CD4-positive, alpha-beta T cell (primary cell): ENCODE measurements at regions not wholly inside any gene's neighbourhood (a gene's known extent, or its start where the extent isn't known, plus 50 kb on each side); places are given as distances from the start of the nearest gene placed in this dataset.

Experiments used
- ATAC-seq: fragments of 200-7000 bp; cut with Tn5 transposase; one replicate; pipeline ENCODE4 v1.10.0; 2022; ENCODE audit warnings: mild to moderate bottlenecking; ENCODE audit not compliant: poor library complexity
- CTCF ChIA-PET: fragments of 350-600 bp; sonication (Branson Sonifier 250); formaldehyde crosslinking; loops from one replicate; lab custom pipeline; 2021; ENCODE audit warnings: antibody characterized with exemption, inconsistent platforms; lab: Charles Lee
- POLR2A ChIA-PET: fragments of 350-600 bp; sonication (Branson Sonifier 250); formaldehyde crosslinking; loops from one replicate; lab custom pipeline; 2021; ENCODE audit warnings: antibody characterized with exemption, inconsistent platforms; lab: Charles Lee
- DNase-seq, 14 experiments: peaks; one replicate each; pipeline ENCODE4 v3.0.0-alpha.2; 2013 to 2020; ENCODE audit warnings: mixed read lengths in 2 of 14
- H3K27ac ChIP-seq, 2 donors: one replicate each; pipeline versions ENCODE4 v1.5.1 to v1.7.0; 2013; ENCODE audit warnings: low read length in 2 of 2, low read depth in 1 of 2, mild to moderate bottlenecking in 1 of 2
- H3K27me3 ChIP-seq, 2 experiments: 1 replicate in 1 of 2; 2 replicates in 1 of 2; pipeline versions ENCODE4 v1.6.1 to v1.7.0; 2013; ENCODE audit warnings: low read length in 2 of 2, control low read depth in 1 of 2, mild to moderate bottlenecking in 1 of 2, moderate library complexity in 1 of 2; ENCODE audit not compliant: insufficient read depth in 2 of 2, control insufficient read depth in 1 of 2
- H3K36me3 ChIP-seq: one replicate; pipeline ENCODE4 v1.6.1; 2013; ENCODE audit warnings: low read length, control low read depth; ENCODE audit not compliant: insufficient read depth
- H3K4me1 ChIP-seq: one replicate; pipeline ENCODE4 v1.6.1; 2013; ENCODE audit warnings: low read length, control low read depth; ENCODE audit not compliant: insufficient read depth
- H3K4me3 ChIP-seq: one replicate; pipeline ENCODE4 v1.5.1; 2013; ENCODE audit warnings: mild to moderate bottlenecking, low read length, moderate library complexity
- H3K9me3 ChIP-seq, 2 experiments: 1 replicate in 1 of 2; 2 replicates in 1 of 2; pipeline versions ENCODE4 v1.6.1 to v1.7.0; 2013; ENCODE audit warnings: low read length in 2 of 2, mild to moderate bottlenecking in 2 of 2, control low read depth in 1 of 2, moderate library complexity in 1 of 2; ENCODE audit not compliant: control insufficient read depth in 1 of 2, insufficient read depth in 1 of 2
- H3K27ac Mint-ChIP-seq: one replicate; pipeline ENCODE4 v1.8.0; 2020; ENCODE audit warnings: mixed read lengths
- H3K27me3 Mint-ChIP-seq: one replicate; pipeline ENCODE4 v1.8.0; 2021; ENCODE audit warnings: mixed read lengths
- H3K36me3 Mint-ChIP-seq: one replicate; pipeline ENCODE4 v1.8.0; 2021; ENCODE audit warnings: low read depth, mixed read lengths
- H3K4me1 Mint-ChIP-seq: one replicate; pipeline ENCODE4 v1.8.0; 2021; ENCODE audit warnings: low read depth, mixed read lengths
- H3K4me3 Mint-ChIP-seq: one replicate; pipeline ENCODE4 v1.8.0; 2020; ENCODE audit warnings: mild to moderate bottlenecking, mixed read lengths
- H3K9me3 Mint-ChIP-seq: one replicate; pipeline ENCODE4 v1.8.0; 2020; ENCODE audit warnings: mixed read lengths
- CTCF ChIP-seq: fragments of 200-600 bp; IDR thresholded peaks from one replicate; pipeline ENCODE4 v1.8.0; 2022; ENCODE audit warnings: antibody characterized with exemption, mild to moderate bottlenecking
- intact Hi-C, 2 experiments: fragments of 100-400 bp; cut with DNase I in 1 of 2; cut with micrococcal nuclease in 1 of 2; formaldehyde crosslinking; loops; one replicate each; pipeline versions ENCODE4 v1.15.1 to v1.9.0; 2023 to 2025; cut with DNase I, micrococcal nuclease

GRCh38 chr22:22408269-22408668 is 100.3 kb downstream of the ZNF280B start:
- POLR2A ChIA-PET: no interaction called here
- no peaks in the 10 kb centered on the region for H3K9me3 Mint-ChIP-seq
- H3K27ac ChIP-seq: no peak overlapping the region
- no peak overlapping the region for H3K4me3 ChIP-seq
- H3K9me3 ChIP-seq: no peaks in the 10 kb centered on the region
- no peaks in the 10 kb centered on the region for H3K36me3 Mint-ChIP-seq
- no peaks in the 10 kb centered on the region for H3K4me1 ChIP-seq
- no peaks in the 10 kb centered on the region for H3K4me1 Mint-ChIP-seq
- no peak for ATAC-seq
- DNase-seq: no peak
- no peaks in the 10 kb centered on the region for H3K36me3 ChIP-seq
- H3K27ac Mint-ChIP-seq: no peak overlapping the region
- intact Hi-C loops: no loop called here
- peaks cover 5 to 7% of the 10 kb centered on the region in 2 experiments for H3K27me3 ChIP-seq
- H3K27me3 Mint-ChIP-seq: peaks cover 42% of the 10 kb centered on the region
- CTCF ChIA-PET: no interaction called here
- no peak for TF ChIP-seq CTCF
- no peak overlapping the region for H3K4me3 Mint-ChIP-seq

DNA sequence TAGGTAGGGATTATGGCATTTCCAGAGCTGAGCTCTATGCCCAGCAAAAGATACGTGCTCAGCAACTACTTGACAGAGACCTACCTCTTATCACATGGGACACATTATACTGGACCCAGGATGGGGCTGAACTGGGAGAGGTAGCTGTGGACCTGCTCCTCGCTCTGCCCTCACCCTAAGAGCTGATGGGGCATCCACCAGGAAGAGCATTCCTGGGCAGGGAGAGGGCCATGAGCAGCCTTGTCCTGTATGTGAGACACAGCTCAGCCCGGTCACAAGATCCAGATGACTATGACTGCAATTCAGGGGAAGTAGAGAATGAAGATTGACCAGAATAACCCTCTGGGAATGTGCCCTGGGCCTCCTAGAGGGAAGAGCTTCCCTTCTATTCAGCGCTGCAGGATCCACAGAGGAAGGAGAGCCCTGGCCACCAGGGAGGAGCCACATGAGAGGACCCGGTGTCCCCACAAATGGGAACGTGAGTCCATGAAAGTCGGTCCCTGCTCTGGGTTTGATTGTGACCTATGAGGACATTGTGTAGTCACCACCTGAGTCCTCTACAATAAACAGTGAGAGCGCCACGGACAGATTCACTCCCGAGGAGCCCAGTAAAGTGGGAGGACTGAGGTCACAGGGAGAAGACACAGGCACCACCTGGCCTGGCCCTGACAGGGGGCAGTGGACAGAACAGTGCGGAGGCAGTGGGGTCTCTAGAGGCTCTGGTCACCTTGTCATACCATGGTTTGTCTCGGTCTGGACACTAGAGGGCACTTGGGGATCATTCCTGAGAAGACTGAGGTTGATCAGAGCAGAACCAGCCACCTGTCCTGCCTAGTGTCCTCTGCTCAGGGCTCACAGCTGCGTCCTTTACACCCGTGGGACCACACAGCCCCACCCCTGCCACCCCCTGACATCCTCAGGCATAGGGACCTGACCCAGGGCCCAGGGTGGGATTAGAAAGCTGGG is 99.5 kb downstream of the ZNF280B start:
- POLR2A ChIA-PET: no interaction called here
- peaks cover 49% of the 10 kb centered on the region for H3K27me3 Mint-ChIP-seq
- no peaks in the 10 kb centered on the region for H3K36me3 Mint-ChIP-seq
- TF ChIP-seq CTCF: no peak
- ATAC-seq (no peak), DNase-seq (no peak)
- H3K4me1 ChIP-seq: no peaks in the 10 kb centered on the region
- no peaks in the 10 kb centered on the region for H3K9me3 ChIP-seq
- H3K27me3 ChIP-seq: peaks cover 5 to 7% of the 10 kb centered on the region in 2 experiments
- CTCF ChIA-PET: no interaction called here
- no peak overlapping the region for H3K4me3 ChIP-seq
- no peaks in the 10 kb centered on the region for H3K4me1 Mint-ChIP-seq
- H3K4me3 Mint-ChIP-seq: no peak overlapping the region
- H3K36me3 ChIP-seq: no peaks in the 10 kb centered on the region
- intact Hi-C loops: no loop called here
- H3K27ac ChIP-seq: no peak overlapping the region
- H3K9me3 Mint-ChIP-seq: no peaks in the 10 kb centered on the region
- H3K27ac Mint-ChIP-seq: no peak overlapping the region

GRCh38 chr22:22410121-22410520 is 98.4 kb downstream of the ZNF280B start:
- H3K36me3 Mint-ChIP-seq: no peaks in the 10 kb centered on the region
- Histone ChIP-seq H3K27me3 (peaks cover 7 to 14% of the 10 kb centered on the region in 2 experiments), H3K36me3 (no peaks in the 10 kb centered on the region), H3K27ac (no peak overlapping the region), H3K9me3 (no peaks in the 10 kb centered on the region), H3K4me1 (no peaks in the 10 kb centered on the region), H3K4me3 (no peak overlapping the region)
- POLR2A ChIA-PET: no interaction called here
- no peak for TF ChIP-seq CTCF
- no peak overlapping the region for H3K27ac Mint-ChIP-seq
- DNase-seq: peak in 3 of 14 experiments; percentile 23 to 38 (median 28)
- no peak overlapping the region for H3K4me3 Mint-ChIP-seq
- H3K27me3 Mint-ChIP-seq: peaks cover 60% of the 10 kb centered on the region
- no peak for ATAC-seq
- intact Hi-C loops: no loop called here
- CTCF ChIA-PET: no interaction called here
- H3K4me1 Mint-ChIP-seq: no peaks in the 10 kb centered on the region
- no peaks in the 10 kb centered on the region for H3K9me3 Mint-ChIP-seq
